ENCODE measurements at regions not wholly inside any gene's neighbourhood (a gene's known extent, or its start where the extent isn't known, plus 50 kb on each side); places are given as distances from the start of the nearest gene placed in this dataset.

DNA sequence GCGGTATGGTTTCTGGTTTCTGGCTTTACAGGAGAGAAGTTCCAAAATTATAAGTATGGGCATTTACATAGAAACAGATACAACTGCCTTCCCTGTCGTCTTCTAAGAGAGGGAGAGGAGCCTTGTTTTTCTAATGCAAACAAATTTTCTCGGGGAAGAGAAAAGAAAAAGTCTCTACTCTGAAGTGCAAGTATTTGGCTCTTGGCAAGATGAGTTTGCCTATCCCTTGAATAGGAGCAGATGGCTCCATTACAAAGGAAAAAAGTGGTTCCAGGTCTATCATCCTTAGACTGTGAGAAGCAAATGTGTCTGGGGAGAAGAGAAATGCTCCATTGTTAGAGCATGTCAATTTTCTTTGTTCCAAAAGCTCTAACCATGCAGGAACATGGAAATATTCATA, 455.6 kb downstream of the BUD13 start:
- TF ChIP-seq, protein P1, sequence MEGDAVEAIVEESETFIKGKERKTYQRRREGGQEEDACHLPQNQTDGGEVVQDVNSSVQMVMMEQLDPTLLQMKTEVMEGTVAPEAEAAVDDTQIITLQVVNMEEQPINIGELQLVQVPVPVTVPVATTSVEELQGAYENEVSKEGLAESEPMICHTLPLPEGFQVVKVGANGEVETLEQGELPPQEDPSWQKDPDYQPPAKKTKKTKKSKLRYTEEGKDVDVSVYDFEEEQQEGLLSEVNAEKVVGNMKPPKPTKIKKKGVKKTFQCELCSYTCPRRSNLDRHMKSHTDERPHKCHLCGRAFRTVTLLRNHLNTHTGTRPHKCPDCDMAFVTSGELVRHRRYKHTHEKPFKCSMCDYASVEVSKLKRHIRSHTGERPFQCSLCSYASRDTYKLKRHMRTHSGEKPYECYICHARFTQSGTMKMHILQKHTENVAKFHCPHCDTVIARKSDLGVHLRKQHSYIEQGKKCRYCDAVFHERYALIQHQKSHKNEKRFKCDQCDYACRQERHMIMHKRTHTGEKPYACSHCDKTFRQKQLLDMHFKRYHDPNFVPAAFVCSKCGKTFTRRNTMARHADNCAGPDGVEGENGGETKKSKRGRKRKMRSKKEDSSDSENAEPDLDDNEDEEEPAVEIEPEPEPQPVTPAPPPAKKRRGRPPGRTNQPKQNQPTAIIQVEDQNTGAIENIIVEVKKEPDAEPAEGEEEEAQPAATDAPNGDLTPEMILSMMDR (IDR thresholded peaks at IDR 0.05; ENCODE audit: borderline replicate concordance, control extremely low read depth, extremely low read depth, insufficient read depth, missing control alignments): no peak
- DNase-seq (ENCODE audit: low spot score): no peak
- in situ Hi-C loops (cut with MboI; ENCODE audit: low sequenced_read_pairs, unreplicated experiment): no loop called here

GRCh38 chr11:116314006-116314405, 458.8 kb downstream of the BUD13 start:
- TF ChIP-seq, protein P1 (IDR thresholded peaks at IDR 0.05; ENCODE audit: borderline replicate concordance, control extremely low read depth, extremely low read depth, insufficient read depth, missing control alignments): no peak
- DNase-seq (ENCODE audit: low spot score): no peak
- in situ Hi-C loops (cut with MboI; ENCODE audit: low sequenced_read_pairs, unreplicated experiment): no loop called here

- TF ChIP-seq, protein P1 (IDR thresholded peaks at IDR 0.05; ENCODE audit: borderline replicate concordance, control extremely low read depth, extremely low read depth, insufficient read depth, missing control alignments): no peak
- no peak for DNase-seq (ENCODE audit: low spot score)
- in situ Hi-C loops (cut with MboI; ENCODE audit: low sequenced_read_pairs, unreplicated experiment): no loop called here
Observed at GRCh38 chr11:116312570-116313391, 460.0 kb downstream of the BUD13 start.

DNA sequence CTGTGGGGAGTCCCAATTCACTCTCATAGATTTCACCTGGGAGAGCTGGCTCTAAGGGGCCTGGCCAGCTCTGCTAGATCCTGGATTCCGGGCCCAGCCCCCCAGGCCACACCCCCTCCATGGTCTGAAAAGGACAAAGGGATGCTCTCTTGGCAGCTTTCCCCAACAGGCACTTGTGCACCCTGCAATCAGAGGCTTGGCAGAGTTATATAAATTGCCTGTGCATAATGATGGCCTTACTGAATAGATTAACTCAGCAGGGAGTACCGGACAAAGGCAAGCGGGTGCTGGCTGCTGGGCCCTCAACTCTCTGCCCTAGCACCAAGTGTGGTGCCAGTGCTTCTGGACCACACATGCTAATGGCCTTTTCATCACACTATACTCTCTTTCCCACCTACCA, 461.6 kb downstream of the BUD13 start:
- in situ Hi-C loops (cut with MboI; ENCODE audit: low sequenced_read_pairs, unreplicated experiment): no loop called here
- no peak for DNase-seq (ENCODE audit: low spot score)
- TF ChIP-seq, protein P1 (IDR thresholded peaks at IDR 0.05; ENCODE audit: borderline replicate concordance, control extremely low read depth, extremely low read depth, insufficient read depth, missing control alignments): no peak

- in situ Hi-C loops (cut with MboI; ENCODE audit: low sequenced_read_pairs, unreplicated experiment): no loop called here
- TF ChIP-seq, protein P1 (IDR thresholded peaks at IDR 0.05; ENCODE audit: borderline replicate concordance, control extremely low read depth, extremely low read depth, insufficient read depth, missing control alignments): no peak
Observed at GRCh38 chr11:116310698-116311097, 462.1 kb downstream of the BUD13 start.

GRCh38 chr11:116310226-116310625, 462.6 kb downstream of the BUD13 start:
- no peak for DNase-seq (ENCODE audit: low spot score)
- TF ChIP-seq, protein P1 (IDR thresholded peaks at IDR 0.05; ENCODE audit: borderline replicate concordance, control extremely low read depth, extremely low read depth, insufficient read depth, missing control alignments): no peak
- in situ Hi-C loops (cut with MboI; ENCODE audit: low sequenced_read_pairs, unreplicated experiment): no loop called here

More at GRCh38 chr11:116310698-116311097, 462.1 kb downstream of the BUD13 start:
- DNase-seq (ENCODE audit: low spot score): no peak

All from GM13976 (cell line).